ENCODE measurements at regions not wholly inside any gene's neighbourhood (a gene's known extent, or its start where the extent isn't known, plus 50 kb on each side); places are given as distances from the start of the nearest gene placed in this dataset.
"Not testable (repeated sequence)": the region's sequence is repeated elsewhere in the genome, so short reads cannot be mapped to it uniquely, and the experiment has no call there.

- DNase-seq = no peak
These were observed 118.9 kb upstream of the SFSWAP start for GRCh38 chr12:131591714-131592709.

GRCh38 chr12:131592972-131593371 is 117.9 kb upstream of the SFSWAP start:
- DNase-seq = peak; percentile 36

GRCh38 chr12:131593406-131593805 is 117.5 kb upstream of the SFSWAP start:
- DNase-seq = no peak

GRCh38 chr12:131596115-131596514 is 114.8 kb upstream of the SFSWAP start:
- no peak for DNase-seq

GRCh38 chr12:131597333-131597732 is 113.6 kb upstream of the SFSWAP start:
- DNase-seq = no peak

- no peak for DNase-seq
These were observed 112.2 kb upstream of the SFSWAP start for GRCh38 chr12:131598717-131599116.

- no peak for DNase-seq
These were observed 111.4 kb upstream of the SFSWAP start for GRCh38 chr12:131599190-131600159.

- DNase-seq = no peak
These were observed 110.7 kb upstream of the SFSWAP start for GRCh38 chr12:131600160-131600532.

GRCh38 chr12:131601499-131601898 is 109.4 kb upstream of the SFSWAP start:
- DNase-seq = not testable (repeated sequence)

GRCh38 chr12:131603106-131603938 is 107.6 kb upstream of the SFSWAP start:
- DNase-seq = no peak

- DNase-seq = peak; percentile 63
These were observed 106.7 kb upstream of the SFSWAP start for GRCh38 chr12:131603939-131604795.

GRCh38 chr12:131604859-131605258 is 106.0 kb upstream of the SFSWAP start:
- no peak for DNase-seq

- no peak for DNase-seq
These were observed 105.5 kb upstream of the SFSWAP start for GRCh38 chr12:131605304-131605829.

GRCh38 chr12:131606218-131606901 is 104.5 kb upstream of the SFSWAP start:
- DNase-seq = peak; percentile 56

- DNase-seq = peak; percentile 41
These were observed 103.0 kb upstream of the SFSWAP start for GRCh38 chr12:131607658-131608447.

- peak; percentile 57 for DNase-seq
These were observed 101.9 kb upstream of the SFSWAP start for GRCh38 chr12:131608740-131609690.

GRCh38 chr12:131609762-131610161 is 101.1 kb upstream of the SFSWAP start:
- no peak for DNase-seq

GRCh38 chr12:131610181-131610580 is 100.7 kb upstream of the SFSWAP start:
- DNase-seq = no peak
